Body of pancreas (tissue), 4 donors: ENCODE measurements at regions not wholly inside any gene's neighbourhood (a gene's known extent, or its start where the extent isn't known, plus 50 kb on each side); places are given as distances from the start of the nearest gene placed in this dataset.
"Not testable (repeated sequence)": the region's sequence is repeated elsewhere in the genome, so short reads cannot be mapped to it uniquely, and the experiment has no call there.

Experiments
- ATAC-seq: fragments of 150-250 bp; one replicate; pipeline ENCODE4 v1.9.1; 2016
- DNase-seq, 4 donors: peaks; one replicate each; pipeline ENCODE4 v3.0.0-alpha.2; 2019
- H3K27ac ChIP-seq, 4 donors: fragments of 200-600 bp; sonication (generic); 1 replicate in 3 of 4; 2 replicates in 1 of 4; pipeline versions ENCODE4 v1.5.1 to v1.6.1; 2016 to 2019; ENCODE audit warnings: mild to moderate bottlenecking in 1 of 4, mixed read lengths in 1 of 4, moderate library complexity in 1 of 4
- H3K27me3 ChIP-seq, 2 donors: fragments of 200-600 bp; sonication (generic); one replicate each; pipeline ENCODE4 v1.6.0; 2016; ENCODE audit warnings: mild to moderate bottlenecking in 1 of 2
- H3K36me3 ChIP-seq, 2 donors: fragments of 200-600 bp; sonication (generic); replicated peaks in 1 of 2; 2 replicates each; pipeline ENCODE4 v1.5.1; 2016; ENCODE audit warnings: low read depth in 2 of 2; ENCODE audit not compliant: insufficient read depth in 1 of 2
- H3K4me1 ChIP-seq: fragments of 200-600 bp; sonication (generic); one replicate; pipeline ENCODE4 v1.6.0; 2016
- H3K4me3 ChIP-seq, 2 donors: fragments of 200-600 bp; sonication (generic); 1 replicate in 1 of 2; 2 replicates in 1 of 2; pipeline ENCODE4 v1.5.1; 2016 to 2019
- H3K9me3 ChIP-seq, 3 donors: fragments of 200-600 bp; sonication (generic); 1 replicate in 2 of 3; 2 replicates in 1 of 3; pipeline ENCODE4 v1.5.1; 2016
- POLR2A ChIP-seq, 3 donors: fragments of 450-650 bp; IDR thresholded peaks; one replicate each; pipeline ENCODE4 v1.6.1; 2016; ENCODE audit warnings: antibody characterized with exemption in 3 of 3, mild to moderate bottlenecking in 2 of 3
- WGBS, 2 donors: methylation state at CpG; one replicate each; pipeline ENCODE4 v1.1.5; 2017; 5-methylcytosine and 5-hydroxymethylcytosine counted together
- intact Hi-C: fragments of 100-400 bp; cut with DNase I; formaldehyde crosslinking; loops from one replicate; pipeline ENCODE4 v1.15.1; 2023
- TF ChIP-seq, protein P1 (sequence below), 7 experiments: fragments of 450-650 bp in 4 of 7; fragments of 200-600 bp in 3 of 7; sonication (generic) in 3 of 7; IDR thresholded peaks; one replicate each; pipeline ENCODE4 v1.5.1; 2016 to 2019; ENCODE audit warnings: antibody characterized with exemption in 7 of 7

DNA sequence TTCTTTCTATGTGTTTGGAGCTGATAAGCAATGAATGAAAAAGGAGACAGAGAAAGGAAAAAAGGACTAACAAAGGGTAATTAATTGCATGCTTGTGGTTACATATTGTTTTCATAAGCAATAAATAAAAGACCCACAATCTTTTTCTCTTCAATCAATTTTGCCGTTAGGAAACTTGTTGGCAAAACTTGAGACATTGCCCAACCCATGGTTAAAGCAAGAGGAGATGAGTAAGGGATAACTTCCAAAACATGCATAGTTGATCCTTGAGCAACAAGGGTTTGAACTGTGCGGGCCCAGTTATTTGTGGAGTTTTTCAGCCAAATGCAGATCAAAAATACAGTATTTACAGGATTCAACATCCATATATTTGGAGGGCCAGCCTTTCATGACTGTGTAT lies 572.4 kb downstream of the AMY1C start:
- no peaks in the 10 kb centered on the region for H3K27me3 ChIP-seq
- no peaks in the 10 kb centered on the region for H3K4me1 ChIP-seq
- H3K9me3 ChIP-seq: no peaks in the 10 kb centered on the region
- intact Hi-C loops: no loop called here
- DNase-seq (no peak), ATAC-seq (no peak)
- no peak overlapping the region for H3K27ac ChIP-seq
- no peak overlapping the region for H3K4me3 ChIP-seq
- H3K36me3 ChIP-seq: no peaks in the 10 kb centered on the region
- TF ChIP-seq, protein P1, sequence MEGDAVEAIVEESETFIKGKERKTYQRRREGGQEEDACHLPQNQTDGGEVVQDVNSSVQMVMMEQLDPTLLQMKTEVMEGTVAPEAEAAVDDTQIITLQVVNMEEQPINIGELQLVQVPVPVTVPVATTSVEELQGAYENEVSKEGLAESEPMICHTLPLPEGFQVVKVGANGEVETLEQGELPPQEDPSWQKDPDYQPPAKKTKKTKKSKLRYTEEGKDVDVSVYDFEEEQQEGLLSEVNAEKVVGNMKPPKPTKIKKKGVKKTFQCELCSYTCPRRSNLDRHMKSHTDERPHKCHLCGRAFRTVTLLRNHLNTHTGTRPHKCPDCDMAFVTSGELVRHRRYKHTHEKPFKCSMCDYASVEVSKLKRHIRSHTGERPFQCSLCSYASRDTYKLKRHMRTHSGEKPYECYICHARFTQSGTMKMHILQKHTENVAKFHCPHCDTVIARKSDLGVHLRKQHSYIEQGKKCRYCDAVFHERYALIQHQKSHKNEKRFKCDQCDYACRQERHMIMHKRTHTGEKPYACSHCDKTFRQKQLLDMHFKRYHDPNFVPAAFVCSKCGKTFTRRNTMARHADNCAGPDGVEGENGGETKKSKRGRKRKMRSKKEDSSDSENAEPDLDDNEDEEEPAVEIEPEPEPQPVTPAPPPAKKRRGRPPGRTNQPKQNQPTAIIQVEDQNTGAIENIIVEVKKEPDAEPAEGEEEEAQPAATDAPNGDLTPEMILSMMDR (IDR thresholded peaks at IDR 0.05): no peak
- TF ChIP-seq POLR2A (IDR thresholded peaks at IDR 0.05): no peak
- WGBS, 2 donors: 68 to 69% methylated on average over 2 of the region's 2 CpGs

GRCh38 chr1:104329278-104329677 lies 579.6 kb downstream of the AMY1C start:
- TF ChIP-seq POLR2A (IDR thresholded peaks at IDR 0.05): no peak
- TF ChIP-seq, protein P1 (IDR thresholded peaks at IDR 0.05): no peak
- ATAC-seq (no peak), DNase-seq (no peak)
- Histone ChIP-seq H3K36me3 (no peaks in the 10 kb centered on the region), H3K4me3 (no peak overlapping the region), H3K27ac (no peak overlapping the region), H3K4me1 (no peaks in the 10 kb centered on the region), H3K27me3 (no peaks in the 10 kb centered on the region), H3K9me3 (no peaks in the 10 kb centered on the region)
- 62 to 85% methylated on average over 4 of the region's 4 CpGs for WGBS, 2 donors
- intact Hi-C loops: no loop called here

GRCh38 chr1:104331763-104332162 lies 582.1 kb downstream of the AMY1C start:
- no peak overlapping the region for H3K4me3 ChIP-seq
- intact Hi-C loops: no loop called here
- ATAC-seq (no peak), DNase-seq (no peak)
- no peaks in the 10 kb centered on the region for H3K27me3 ChIP-seq
- 53 to 83% methylated on average over 3 of the region's 3 CpGs for WGBS, 2 donors
- no peaks in the 10 kb centered on the region for H3K9me3 ChIP-seq
- TF ChIP-seq, protein P1 (IDR thresholded peaks at IDR 0.05): no peak
- TF ChIP-seq POLR2A (IDR thresholded peaks at IDR 0.05): no peak
- no peaks in the 10 kb centered on the region for H3K4me1 ChIP-seq
- H3K36me3 ChIP-seq: no peaks in the 10 kb centered on the region
- no peak overlapping the region for H3K27ac ChIP-seq

DNA sequence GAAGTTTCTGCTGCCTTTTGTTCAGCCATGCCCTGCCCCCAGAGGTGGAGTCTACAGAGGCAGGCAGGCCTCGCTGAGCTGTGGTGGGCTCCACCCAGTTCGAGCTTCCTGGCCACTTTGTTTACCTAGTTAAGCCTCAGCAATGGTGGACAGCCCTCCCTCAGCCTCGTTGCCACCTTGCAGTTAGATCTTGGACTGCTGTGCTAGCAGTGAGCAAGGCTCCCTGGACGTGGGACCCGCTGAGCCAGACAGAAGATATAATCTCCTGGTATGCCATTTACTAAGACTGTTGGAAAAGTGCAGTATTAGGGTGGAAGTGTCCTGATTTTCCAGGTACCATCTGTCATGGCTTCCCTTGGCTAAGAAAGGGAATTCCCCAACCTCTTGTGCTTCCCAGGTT lies 588.2 kb downstream of the AMY1C start:
- H3K4me1 ChIP-seq, H3K9me3 ChIP-seq, intact Hi-C loops, H3K4me3 ChIP-seq, ATAC-seq, H3K36me3 ChIP-seq, H3K27me3 ChIP-seq, DNase-seq, H3K27ac ChIP-seq: not testable (repeated sequence)
- WGBS, 2 donors: 52 to 70% methylated on average over 3 to 5 of the region's 5 CpGs

DNA sequence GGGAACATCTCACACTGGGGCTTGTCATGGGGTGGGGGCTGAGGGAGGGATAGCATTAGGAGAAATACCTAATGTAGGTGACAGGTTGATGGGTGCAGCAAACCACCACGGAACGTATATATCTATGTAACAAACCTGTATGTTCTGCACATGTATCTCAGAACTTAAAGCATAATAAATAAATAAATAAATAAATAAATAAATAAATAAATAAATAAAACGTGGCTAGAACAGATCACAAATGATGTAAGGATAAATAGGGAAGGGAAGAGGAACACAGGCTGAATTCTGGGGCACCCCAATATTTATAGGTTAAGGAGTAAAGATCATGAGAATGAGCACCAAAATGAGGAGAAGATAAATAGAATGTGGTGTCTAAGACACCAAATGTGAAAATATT lies 592.2 kb downstream of the AMY1C start:
- H3K9me3 ChIP-seq: peaks cover 0 to 5% (median 0%) of the 10 kb centered on the region in 3 donors

More for the DNA sequence above, 592.2 kb downstream of the AMY1C start:
- Histone ChIP-seq H3K27me3 (no peaks in the 10 kb centered on the region), H3K4me3 (no peak overlapping the region), H3K27ac (no peak overlapping the region), H3K36me3 (no peaks in the 10 kb centered on the region), H3K4me1 (no peaks in the 10 kb centered on the region)
- TF ChIP-seq POLR2A (IDR thresholded peaks at IDR 0.05): no peak
- TF ChIP-seq, protein P1 (IDR thresholded peaks at IDR 0.05): no peak
- WGBS, 2 donors: 54 to 61% methylated on average over 3 of the region's 3 CpGs
- DNase-seq (no peak), ATAC-seq (no peak)
- intact Hi-C loops: no loop called here
